K562 (cell line): ENCODE measurements at regions not wholly inside any gene's neighbourhood (a gene's known extent, or its start where the extent isn't known, plus 50 kb on each side); places are given as distances from the start of the nearest gene placed in this dataset.

Experiments used
- ATAC-seq: fragments of 200-7000 bp; cut with Tn5 transposase; 3 replicates; pipeline ENCODE4 v1.9.1; 2020; ENCODE audit warnings: moderate library complexity
- BruUV-seq: library from RNA; stranded (reverse); fragments of 400-500 nt; replicated peaks from 2 replicates; lab custom pipeline; 2021; lab: Mats Ljungman, UMichigan
- CTCF ChIA-PET: fragments of 300-600 bp; formaldehyde crosslinking; extraction: SDS; loops from one replicate; lab custom pipeline; 2021; ENCODE audit warnings: low intra/inter-chr PET ratio; lab: Yijun Ruan, JAX
- POLR2A ChIA-PET: fragments of 300-600, 350-650 bp; sonication (Branson Sonifier 250); formaldehyde crosslinking; extraction: SDS; loops from one replicate; lab custom pipeline; 2021; ENCODE audit warnings: antibody characterized with exemption, inconsistent platforms; lab: Yijun Ruan, JAX
- DNase-seq, 4 experiments: peaks; one replicate each; pipeline versions ENCODE4 v3.0.0 to v3.0.0-alpha.2; 2011 to 2018; ENCODE audit warnings: low spot score in 3 of 4, mixed read lengths in 3 of 4; ENCODE audit errors: extremely low read depth in 1 of 4
- FAIRE-seq: peaks from 2 replicates; lab custom pipeline; 2011; peaks lifted over from hg19 to GRCh38; lab: Jason Lieb, UNC
- H2AFZ ChIP-seq: 2 replicates; pipeline ENCODE4 v1.6.0; 2011; ENCODE audit warnings: low read depth, low read length, control low read depth, inconsistent platforms
- H3K27ac ChIP-seq: fragments of 200-600 bp; 3 replicates; pipeline ENCODE4 v1.8.0; 2011; ENCODE audit warnings: low read depth, mild to moderate bottlenecking, control low read depth, inconsistent platforms, low read length, moderate library complexity, mixed read lengths; ENCODE audit errors: extremely low read depth
- H3K27me3 ChIP-seq, 2 experiments: fragments of 300-600 bp in 1 of 2; 2 replicates in 1 of 2; 3 replicates in 1 of 2; pipeline versions ENCODE4 v1.6.0 to v1.8.0; 2011; ENCODE audit warnings: inconsistent platforms in 2 of 2, low read length in 2 of 2, mild to moderate bottlenecking in 1 of 2, mixed read lengths in 1 of 2, moderate library complexity in 1 of 2; ENCODE audit not compliant: control insufficient read depth in 2 of 2, insufficient read depth in 2 of 2
- H3K36me3 ChIP-seq: fragments of 300-600 bp; 3 replicates; pipeline ENCODE4 v1.8.0; 2011; ENCODE audit warnings: mild to moderate bottlenecking, low read length, inconsistent platforms; ENCODE audit not compliant: control insufficient read depth, insufficient read depth
- H3K4me1 ChIP-seq, 2 experiments: fragments of 200-600 bp in 1 of 2; replicated peaks in 1 of 2; 2 replicates in 1 of 2; 3 replicates in 1 of 2; pipeline versions ENCODE4 v1.5.1 to v1.8.0; 2011; ENCODE audit warnings: inconsistent platforms in 2 of 2, low read length in 2 of 2, mild to moderate bottlenecking in 1 of 2, mixed read lengths in 1 of 2, moderate library complexity in 1 of 2; ENCODE audit not compliant: control insufficient read depth in 2 of 2, insufficient read depth in 2 of 2
- H3K4me2 ChIP-seq: 2 replicates; pipeline ENCODE4 v1.6.1; 2011; ENCODE audit warnings: low read length, control low read depth, inconsistent platforms, mixed read lengths; ENCODE audit not compliant: insufficient read depth
- H3K4me3 ChIP-seq: fragments of 200-600 bp; sonication (generic), shearing (Covaris generic); 2 replicates; pipeline ENCODE4 v1.5.1; 2016; ENCODE audit warnings: control low read depth, inconsistent platforms
- H3K79me2 ChIP-seq: fragments of 200-600 bp; 3 replicates; pipeline ENCODE4 v1.8.0; 2011; ENCODE audit warnings: low read length, inconsistent platforms; ENCODE audit not compliant: control insufficient read depth, insufficient read depth
- H3K9ac ChIP-seq, 2 experiments: 2 replicates each; pipeline versions ENCODE4 v1.6.0 to v1.6.1; 2011; ENCODE audit warnings: low read depth in 2 of 2, low read length in 2 of 2, control low read depth in 1 of 2, inconsistent platforms in 1 of 2, mild to moderate bottlenecking in 1 of 2, mixed read lengths in 1 of 2; ENCODE audit not compliant: insufficient read depth in 1 of 2
- H3K9me1 ChIP-seq: one replicate; pipeline ENCODE4 v1.6.0; 2011; ENCODE audit warnings: inconsistent platforms, mild to moderate bottlenecking, low read length, moderate library complexity; ENCODE audit not compliant: control insufficient read depth, insufficient read depth
- H3K9me3 ChIP-seq: replicated peaks from 2 replicates; pipeline ENCODE4 v1.5.1; 2011; ENCODE audit warnings: low read depth, low read length, inconsistent platforms; ENCODE audit not compliant: control insufficient read depth, insufficient read depth
- H4K20me1 ChIP-seq: replicated peaks from 2 replicates; pipeline ENCODE4 v1.6.1; 2011; ENCODE audit warnings: low read length, inconsistent platforms, mixed read lengths; ENCODE audit not compliant: control insufficient read depth, insufficient read depth
- ARID2 ChIP-seq: fragments of 450-650 bp; IDR thresholded peaks from 2 replicates; pipeline ENCODE4 v1.6.1; 2017; ENCODE audit warnings: antibody characterized with exemption, mild to moderate bottlenecking
- CBX1 ChIP-seq: sonication (generic); IDR thresholded peaks from 2 replicates; pipeline ENCODE4 v1.6.1; 2016; ENCODE audit warnings: antibody characterized with exemption, low read depth, mild to moderate bottlenecking
- MCM3 ChIP-seq: fragments of 450-650 bp; IDR thresholded peaks from 2 replicates; pipeline ENCODE4 v1.6.1; 2016
- PCBP2 ChIP-seq: fragments of 200-400 bp; formaldehyde crosslinking; IDR thresholded peaks from 2 replicates; pipeline ENCODE4 v1.6.1; 2018; ENCODE audit warnings: low read length, low read depth, mild to moderate bottlenecking, moderate library complexity; ENCODE audit not compliant: poor library complexity, severe bottlenecking
- SNIP1 ChIP-seq: fragments of 450-650 bp; IDR thresholded peaks from 2 replicates; pipeline ENCODE4 v1.7.1; 2017; ENCODE audit warnings: low read depth, mild to moderate bottlenecking
- TCF7L2 ChIP-seq: fragments of 150-350 bp; IDR thresholded peaks from 2 replicates; pipeline ENCODE4 v1.6.1; 2016; ENCODE audit warnings: low read depth, mild to moderate bottlenecking, low read length, moderate library complexity
- ZNF586 ChIP-seq: fragments of 450-650 bp; formaldehyde crosslinking; conservative IDR thresholded peaks from 2 replicates; pipeline ENCODE4 v1.4.0; 2020; ENCODE audit warnings: mild to moderate bottlenecking, moderate library complexity
- ZNF764 ChIP-seq: fragments of 250-450 bp; sonication (Bioruptor Pico); IDR thresholded peaks from 2 replicates; pipeline ENCODE4 v1.4.0; 2020; ENCODE audit warnings: low read depth, mild to moderate bottlenecking, moderate library complexity
- ZNF79 ChIP-seq: fragments of 250-450 bp; sonication (Bioruptor Pico); IDR thresholded peaks from 2 replicates; pipeline ENCODE4 v1.4.0; 2020; ENCODE audit warnings: low read depth, mild to moderate bottlenecking, moderate library complexity
- WGBS: fragments of 100-300 bp; shearing (Covaris generic); methylation state at CpG from one replicate; pipeline ENCODE4 v1.1.6; 2016; ENCODE audit warnings: low coverage, mixed read lengths; ENCODE audit not compliant: insufficient coverage; ENCODE audit errors: missing lambda C conversion rate; 5-methylcytosine and 5-hydroxymethylcytosine counted together
- in situ Hi-C: fragments of 300-500 bp; cut with MboI; formaldehyde crosslinking; loops from 4 replicates; pipeline ENCODE4 v1.15.0; 2018; ENCODE audit warnings: inconsistent platforms, mixed read lengths
- intact Hi-C: fragments of 100-400 bp; cut with micrococcal nuclease; formaldehyde crosslinking; loops from 2 replicates; pipeline ENCODE4 v1.14.2; 2022
- TF ChIP-seq, protein P1 (sequence below), 3 experiments: fragments of 200-800 bp in 1 of 3; fragments of 250-450 bp in 1 of 3; fragments of 450-650 bp in 1 of 3; sonication (Bioruptor Pico) in 1 of 3; sonication (Bioruptor generic) in 1 of 3; formaldehyde crosslinking in 1 of 3; IDR thresholded peaks; 2 replicates each; pipeline versions ENCODE4 v1.6.1 to v1.8.0; 2016 to 2022; ENCODE audit warnings: mild to moderate bottlenecking in 2 of 3, missing genetic modification characterization in 2 of 3, missing compliant biosample characterization in 1 of 3, moderate library complexity in 1 of 3
- TF ChIP-seq, protein P2 (sequence below): fragments of 250-450 bp; sonication (Bioruptor Pico); IDR thresholded peaks from 2 replicates; pipeline ENCODE4 v1.5.0; 2021
- TF ChIP-seq, protein P3 (sequence below): sonication (generic); formaldehyde crosslinking; IDR thresholded peaks from 2 replicates; pipeline ENCODE4 v1.8.0; 2022; ENCODE audit warnings: mild to moderate bottlenecking, missing genetic modification reagents
- TF ChIP-seq, protein P4 (sequence below): fragments of 250-450 bp; sonication (Bioruptor Pico); IDR thresholded peaks from 2 replicates; pipeline ENCODE4 v1.5.0; 2020; ENCODE audit warnings: mild to moderate bottlenecking, borderline replicate concordance
- TF ChIP-seq, protein P5 (sequence below): fragments of 450-650 bp; IDR thresholded peaks from 2 replicates; pipeline ENCODE4 v1.6.1; 2016; ENCODE audit warnings: antibody characterized with exemption

DNA sequence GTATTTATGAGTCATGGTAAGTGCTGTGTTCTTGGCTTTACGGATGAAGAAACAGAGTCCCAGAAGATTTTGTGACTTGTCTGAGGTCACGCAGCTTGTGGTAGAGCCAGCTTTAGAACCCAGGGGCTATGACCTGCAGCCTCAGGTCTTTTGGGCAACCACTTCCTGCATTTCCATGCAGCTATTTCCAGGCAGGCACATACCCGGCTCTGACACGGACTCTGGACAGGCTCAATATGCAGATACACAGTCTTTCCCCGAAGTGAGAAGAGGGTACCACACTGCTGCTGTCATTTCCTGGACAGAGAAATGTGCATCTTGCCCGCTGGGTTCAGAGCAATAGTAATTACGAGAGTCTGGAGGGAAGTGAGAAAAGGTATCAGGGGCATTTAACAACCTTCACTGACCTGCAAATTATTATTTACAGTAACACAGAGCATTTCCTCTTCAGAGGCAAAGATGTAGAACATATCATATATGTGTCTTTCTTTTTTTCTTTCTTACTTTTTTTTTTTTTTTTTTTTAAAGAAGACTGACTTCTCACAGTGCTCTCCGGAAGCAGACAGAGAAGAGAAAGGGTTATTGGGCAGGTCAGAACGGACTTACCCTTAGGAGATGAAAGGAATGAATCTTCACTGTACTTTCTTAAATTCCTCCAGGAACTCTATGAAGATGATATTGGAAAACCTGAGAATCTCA is 185.1 kb downstream of the CLIC5 start:
- H3K79me2 ChIP-seq: no peaks in the 10 kb centered on the region
- POLR2A ChIA-PET: interaction anchor here (0.6 to 1.1 kb wide), 2 partner anchors 13 to 468 kb away, joined by 3 read pairs; no protein-coding TSS in a partner anchor
- CTCF ChIA-PET: no interaction called here
- FAIRE-seq (no peak), ATAC-seq (no peak), DNase-seq (no peak)
- H3K9me1 ChIP-seq: no peaks in the 10 kb centered on the region
- no peaks in the 10 kb centered on the region; a peak in 3 of 5 replicates for H3K4me1 ChIP-seq
- intact Hi-C loops (no loop called here), in situ Hi-C loops (no loop called here)
- no peaks in the 10 kb centered on the region for H4K20me1 ChIP-seq
- H3K4me3 ChIP-seq: no peak overlapping the region
- H3K36me3 ChIP-seq: no peaks in the 10 kb centered on the region
- H3K4me2 ChIP-seq: no peak overlapping the region
- H3K27me3 ChIP-seq: peaks cover 10 to 22% of the 10 kb centered on the region in 2 experiments; a peak in 4 of 5 replicates
- no peak overlapping the region for H3K27ac ChIP-seq
- BruUV-seq: no TSS peak
- no peaks in the 10 kb centered on the region for H3K9me3 ChIP-seq
- no peak overlapping the region for H3K9ac ChIP-seq
- TF ChIP-seq SNIP1 (no peak), ZNF586 (CRISPR knock-in tag) (no peak), ZNF79 (no peak), ARID2 (no peak), PCBP2 (no peak), TCF7L2 (no peak), MCM3 (no peak), CBX1 (no peak), ZNF764 (no peak)
- TF ChIP-seq, protein P1, sequence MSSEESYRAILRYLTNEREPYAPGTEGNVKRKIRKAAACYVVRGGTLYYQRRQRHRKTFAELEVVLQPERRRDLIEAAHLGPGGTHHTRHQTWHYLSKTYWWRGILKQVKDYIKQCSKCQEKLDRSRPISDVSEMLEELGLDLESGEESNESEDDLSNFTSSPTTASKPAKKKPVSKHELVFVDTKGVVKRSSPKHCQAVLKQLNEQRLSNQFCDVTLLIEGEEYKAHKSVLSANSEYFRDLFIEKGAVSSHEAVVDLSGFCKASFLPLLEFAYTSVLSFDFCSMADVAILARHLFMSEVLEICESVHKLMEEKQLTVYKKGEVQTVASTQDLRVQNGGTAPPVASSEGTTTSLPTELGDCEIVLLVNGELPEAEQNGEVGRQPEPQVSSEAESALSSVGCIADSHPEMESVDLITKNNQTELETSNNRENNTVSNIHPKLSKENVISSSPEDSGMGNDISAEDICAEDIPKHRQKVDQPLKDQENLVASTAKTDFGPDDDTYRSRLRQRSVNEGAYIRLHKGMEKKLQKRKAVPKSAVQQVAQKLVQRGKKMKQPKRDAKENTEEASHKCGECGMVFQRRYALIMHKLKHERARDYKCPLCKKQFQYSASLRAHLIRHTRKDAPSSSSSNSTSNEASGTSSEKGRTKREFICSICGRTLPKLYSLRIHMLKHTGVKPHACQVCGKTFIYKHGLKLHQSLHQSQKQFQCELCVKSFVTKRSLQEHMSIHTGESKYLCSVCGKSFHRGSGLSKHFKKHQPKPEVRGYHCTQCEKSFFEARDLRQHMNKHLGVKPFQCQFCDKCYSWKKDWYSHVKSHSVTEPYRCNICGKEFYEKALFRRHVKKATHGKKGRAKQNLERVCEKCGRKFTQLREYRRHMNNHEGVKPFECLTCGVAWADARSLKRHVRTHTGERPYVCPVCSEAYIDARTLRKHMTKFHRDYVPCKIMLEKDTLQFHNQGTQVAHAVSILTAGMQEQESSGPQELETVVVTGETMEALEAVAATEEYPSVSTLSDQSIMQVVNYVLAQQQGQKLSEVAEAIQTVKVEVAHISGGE (CRISPR knock-in tag; IDR thresholded peaks at IDR 0.05): no peak
- TF ChIP-seq, protein P2, sequence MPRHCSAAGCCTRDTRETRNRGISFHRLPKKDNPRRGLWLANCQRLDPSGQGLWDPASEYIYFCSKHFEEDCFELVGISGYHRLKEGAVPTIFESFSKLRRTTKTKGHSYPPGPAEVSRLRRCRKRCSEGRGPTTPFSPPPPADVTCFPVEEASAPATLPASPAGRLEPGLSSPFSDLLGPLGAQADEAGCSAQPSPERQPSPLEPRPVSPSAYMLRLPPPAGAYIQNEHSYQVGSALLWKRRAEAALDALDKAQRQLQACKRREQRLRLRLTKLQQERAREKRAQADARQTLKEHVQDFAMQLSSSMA (CRISPR knock-in tag): no peak
- TF ChIP-seq, protein P3, sequence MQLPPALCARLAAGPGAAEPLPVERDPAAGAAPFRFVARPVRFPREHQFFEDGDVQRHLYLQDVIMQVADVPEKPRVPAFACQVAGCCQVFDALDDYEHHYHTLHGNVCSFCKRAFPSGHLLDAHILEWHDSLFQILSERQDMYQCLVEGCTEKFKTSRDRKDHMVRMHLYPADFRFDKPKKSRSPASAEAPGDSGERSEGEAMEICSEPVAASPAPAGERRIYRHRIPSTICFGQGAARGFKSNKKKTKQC (CRISPR knock-in tag): no peak
- TF ChIP-seq, protein P4, sequence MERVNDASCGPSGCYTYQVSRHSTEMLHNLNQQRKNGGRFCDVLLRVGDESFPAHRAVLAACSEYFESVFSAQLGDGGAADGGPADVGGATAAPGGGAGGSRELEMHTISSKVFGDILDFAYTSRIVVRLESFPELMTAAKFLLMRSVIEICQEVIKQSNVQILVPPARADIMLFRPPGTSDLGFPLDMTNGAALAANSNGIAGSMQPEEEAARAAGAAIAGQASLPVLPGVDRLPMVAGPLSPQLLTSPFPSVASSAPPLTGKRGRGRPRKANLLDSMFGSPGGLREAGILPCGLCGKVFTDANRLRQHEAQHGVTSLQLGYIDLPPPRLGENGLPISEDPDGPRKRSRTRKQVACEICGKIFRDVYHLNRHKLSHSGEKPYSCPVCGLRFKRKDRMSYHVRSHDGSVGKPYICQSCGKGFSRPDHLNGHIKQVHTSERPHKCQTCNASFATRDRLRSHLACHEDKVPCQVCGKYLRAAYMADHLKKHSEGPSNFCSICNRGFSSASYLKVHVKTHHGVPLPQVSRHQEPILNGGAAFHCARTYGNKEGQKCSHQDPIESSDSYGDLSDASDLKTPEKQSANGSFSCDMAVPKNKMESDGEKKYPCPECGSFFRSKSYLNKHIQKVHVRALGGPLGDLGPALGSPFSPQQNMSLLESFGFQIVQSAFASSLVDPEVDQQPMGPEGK: no peak
- TF ChIP-seq, protein P5, sequence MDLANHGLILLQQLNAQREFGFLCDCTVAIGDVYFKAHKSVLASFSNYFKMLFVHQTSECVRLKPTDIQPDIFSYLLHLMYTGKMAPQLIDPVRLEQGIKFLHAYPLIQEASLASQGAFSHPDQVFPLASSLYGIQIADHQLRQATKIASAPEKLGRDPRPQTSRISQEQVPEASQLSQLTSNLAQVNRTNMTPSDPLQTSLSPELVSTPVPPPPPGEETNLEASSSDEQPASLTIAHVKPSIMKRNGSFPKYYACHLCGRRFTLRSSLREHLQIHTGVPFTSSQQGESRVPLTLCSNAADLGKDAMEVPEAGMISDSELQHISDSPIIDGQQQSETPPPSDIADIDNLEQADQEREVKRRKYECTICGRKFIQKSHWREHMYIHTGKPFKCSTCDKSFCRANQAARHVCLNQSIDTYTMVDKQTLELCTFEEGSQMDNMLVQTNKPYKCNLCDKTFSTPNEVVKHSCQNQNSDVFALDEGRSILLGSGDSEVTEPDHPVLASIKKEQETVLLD: no peak
- 0% methylated on average over 9 of the region's 9 CpGs for WGBS
- no peak overlapping the region for H2AFZ ChIP-seq
